ENCODE measurements at regions not wholly inside any gene's neighbourhood (a gene's known extent, or its start where the extent isn't known, plus 50 kb on each side); places are given as distances from the start of the nearest gene placed in this dataset.

GRCh38 chr2:18833941-18834340 is 244.6 kb upstream of the NT5C1B start:
- TF ChIP-seq POLR2A (IDR thresholded peaks at IDR 0.05) (no peak), POLR2AphosphoS5 (IDR thresholded peaks at IDR 0.05; ENCODE audit: insufficient read depth in 1 of 2, low read depth in 1 of 2) (no peak), CTCF (IDR thresholded peaks at IDR 0.05) (no peak)

Data from vagina (tissue), 2 donors.